AG09309 (cell line): ENCODE measurements at regions not wholly inside any gene's neighbourhood (a gene's known extent, or its start where the extent isn't known, plus 50 kb on each side); places are given as distances from the start of the nearest gene placed in this dataset.
"Not testable (repeated sequence)": the region's sequence is repeated elsewhere in the genome, so short reads cannot be mapped to it uniquely, and the experiment has no call there.

Experiments
- DNase-seq: peaks from one replicate; pipeline ENCODE4 v3.0.0-alpha.2; 2010; ENCODE audit warnings: low read depth
- H3K4me3 ChIP-seq: 2 replicates; pipeline ENCODE4 v1.5.1; 2011; ENCODE audit warnings: mild to moderate bottlenecking, low read depth, low read length, moderate library complexity; ENCODE audit not compliant: control insufficient read depth
- TF ChIP-seq, protein P1 (sequence below): IDR thresholded peaks from 2 replicates; pipeline ENCODE4 v1.5.1; 2011; ENCODE audit warnings: mild to moderate bottlenecking, low read depth, low read length, inconsistent platforms; ENCODE audit not compliant: insufficient read depth, control insufficient read depth; ENCODE audit errors: missing control alignments

DNA sequence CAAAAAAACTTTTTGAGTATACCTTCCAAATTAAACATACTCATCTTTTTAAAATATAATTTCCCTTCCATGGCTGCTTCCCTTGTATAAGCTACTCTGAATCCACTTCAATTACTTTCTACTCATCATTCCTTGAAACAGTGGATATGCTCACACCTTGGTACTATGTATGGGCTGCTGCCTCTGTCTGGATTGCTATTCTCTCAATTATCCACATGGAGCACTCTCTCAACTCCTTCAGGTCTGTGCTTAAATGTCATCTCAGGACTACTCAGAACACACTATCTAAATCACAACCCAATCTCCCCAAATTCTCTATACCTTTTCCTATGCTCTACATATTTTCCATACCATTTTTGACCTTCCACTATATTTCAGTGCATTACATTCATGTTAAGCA, 898.9 kb upstream of the EPHA5 start:
- H3K4me3 ChIP-seq, result no peak overlapping the region
- no peak for DNase-seq
- TF ChIP-seq, protein P1, sequence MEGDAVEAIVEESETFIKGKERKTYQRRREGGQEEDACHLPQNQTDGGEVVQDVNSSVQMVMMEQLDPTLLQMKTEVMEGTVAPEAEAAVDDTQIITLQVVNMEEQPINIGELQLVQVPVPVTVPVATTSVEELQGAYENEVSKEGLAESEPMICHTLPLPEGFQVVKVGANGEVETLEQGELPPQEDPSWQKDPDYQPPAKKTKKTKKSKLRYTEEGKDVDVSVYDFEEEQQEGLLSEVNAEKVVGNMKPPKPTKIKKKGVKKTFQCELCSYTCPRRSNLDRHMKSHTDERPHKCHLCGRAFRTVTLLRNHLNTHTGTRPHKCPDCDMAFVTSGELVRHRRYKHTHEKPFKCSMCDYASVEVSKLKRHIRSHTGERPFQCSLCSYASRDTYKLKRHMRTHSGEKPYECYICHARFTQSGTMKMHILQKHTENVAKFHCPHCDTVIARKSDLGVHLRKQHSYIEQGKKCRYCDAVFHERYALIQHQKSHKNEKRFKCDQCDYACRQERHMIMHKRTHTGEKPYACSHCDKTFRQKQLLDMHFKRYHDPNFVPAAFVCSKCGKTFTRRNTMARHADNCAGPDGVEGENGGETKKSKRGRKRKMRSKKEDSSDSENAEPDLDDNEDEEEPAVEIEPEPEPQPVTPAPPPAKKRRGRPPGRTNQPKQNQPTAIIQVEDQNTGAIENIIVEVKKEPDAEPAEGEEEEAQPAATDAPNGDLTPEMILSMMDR, result no peak

DNA sequence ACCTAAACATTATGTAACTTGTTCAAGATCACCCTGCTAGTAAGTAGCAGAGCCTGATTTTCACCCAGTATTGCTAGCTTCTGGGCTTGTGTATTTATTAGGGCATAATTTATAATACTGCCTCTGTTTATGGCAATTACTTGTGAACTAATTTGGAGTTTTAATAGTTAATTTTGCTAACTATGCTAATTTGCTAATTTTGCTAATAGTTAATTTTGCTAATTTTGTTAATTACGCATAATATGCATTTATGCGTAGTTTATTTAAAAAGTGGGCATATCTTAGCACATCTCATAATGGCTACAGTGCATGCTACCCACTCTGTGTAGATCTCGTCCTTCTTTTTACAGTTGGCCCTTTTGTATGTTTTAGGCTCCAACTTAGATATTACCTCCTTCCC, 898.1 kb upstream of the EPHA5 start:
- TF ChIP-seq, protein P1, result no peak
- DNase-seq, result no peak
- H3K4me3 ChIP-seq, result no peak overlapping the region

DNA sequence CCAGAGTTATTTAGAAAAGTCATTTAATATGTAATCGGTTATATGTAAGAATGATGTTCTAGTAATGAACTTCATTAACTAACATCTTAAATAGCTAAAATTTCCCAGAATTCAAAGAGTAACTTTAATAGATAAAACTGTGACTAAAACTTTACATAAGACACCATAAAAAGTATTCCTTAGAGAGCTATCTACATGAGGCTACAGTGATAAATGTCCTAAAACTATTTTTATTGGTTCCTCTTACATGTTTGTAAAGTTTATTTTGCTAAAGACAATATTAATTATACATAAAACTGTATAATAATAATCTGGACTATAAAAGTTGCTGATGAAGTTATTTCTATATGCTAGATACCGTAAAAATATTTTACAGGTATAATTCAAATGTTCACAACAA, 897.7 kb upstream of the EPHA5 start:
- TF ChIP-seq, protein P1, result no peak
- H3K4me3 ChIP-seq, result no peak overlapping the region
- no peak for DNase-seq

DNA sequence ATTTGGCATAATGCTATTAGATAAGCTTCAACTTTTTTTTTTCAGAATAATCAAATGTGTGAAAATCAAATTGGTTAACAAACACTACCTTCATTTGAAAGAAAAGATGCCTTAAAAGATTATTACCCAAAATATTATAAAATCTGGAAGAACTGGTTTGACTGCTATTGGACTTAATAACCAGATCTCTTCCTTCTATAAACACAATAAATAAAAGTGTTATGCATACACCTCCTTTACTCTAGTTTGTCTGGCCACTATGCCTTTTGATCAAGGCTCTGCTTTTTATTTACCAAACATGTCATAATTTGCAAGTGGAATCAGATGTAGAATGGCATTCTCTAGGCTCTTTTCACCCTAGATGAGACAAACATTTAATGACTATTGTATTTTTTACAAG, 897.3 kb upstream of the EPHA5 start:
- no peak overlapping the region for H3K4me3 ChIP-seq
- TF ChIP-seq, protein P1, result no peak
- DNase-seq, result no peak

DNA sequence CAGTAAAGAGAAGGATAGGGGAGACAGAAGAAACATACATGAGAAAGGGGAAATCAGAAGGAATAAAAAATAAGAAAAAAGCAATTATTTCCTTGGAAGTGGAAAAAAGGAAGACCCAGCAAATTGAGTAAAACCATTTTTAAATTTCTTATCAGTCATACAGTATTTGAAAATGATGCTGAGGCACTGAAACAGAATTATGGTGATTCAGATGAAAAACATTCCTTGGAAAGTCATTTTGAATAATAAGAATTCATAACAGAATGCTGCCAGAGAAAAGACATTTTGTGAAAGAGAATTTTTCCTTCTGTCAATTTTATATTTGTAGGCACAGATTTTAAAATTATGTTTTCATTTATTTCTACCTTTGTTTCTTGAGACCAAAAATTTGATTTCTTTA, 895.5 kb upstream of the EPHA5 start:
- TF ChIP-seq, protein P1, result no peak
- DNase-seq, result no peak
- no peak overlapping the region for H3K4me3 ChIP-seq

DNA sequence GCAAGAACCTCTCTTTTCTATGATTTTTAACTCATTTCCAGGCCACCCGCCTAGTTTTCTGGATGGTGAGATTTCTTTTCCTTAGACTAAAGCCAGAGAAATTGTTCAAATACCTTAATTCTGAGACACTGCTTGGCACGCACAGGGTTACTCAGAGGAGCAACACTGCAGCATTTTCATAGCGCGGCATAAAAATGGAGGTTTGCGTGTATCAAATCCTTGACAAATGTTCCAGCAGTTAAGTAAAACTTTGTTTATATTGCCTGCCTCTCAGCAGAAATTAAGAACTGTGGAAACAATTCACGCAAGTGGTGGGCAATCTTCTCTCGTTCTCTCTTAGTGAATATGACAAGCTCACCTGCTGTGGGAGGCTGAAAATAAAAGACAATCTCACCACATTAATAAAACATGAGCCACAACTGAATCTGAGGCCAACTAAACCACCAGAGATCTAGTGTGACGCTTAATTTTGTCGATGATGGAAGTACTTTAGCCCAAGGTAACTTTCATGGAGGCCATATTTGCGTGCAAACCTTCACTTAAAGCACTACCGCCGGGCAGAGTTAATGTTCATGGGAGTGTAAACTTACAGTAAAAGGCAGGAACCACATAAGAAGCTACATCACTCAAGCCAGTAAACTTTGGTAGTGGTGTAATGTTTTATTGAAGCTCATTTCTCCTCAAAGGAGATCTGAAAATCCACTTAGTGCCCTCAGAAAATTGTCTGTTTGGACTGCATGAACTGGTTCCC, 894.8 kb upstream of the EPHA5 start:
- DNase-seq, result peak; percentile 96
- peak overlapping the region; percentile 11 for H3K4me3 ChIP-seq
- TF ChIP-seq, protein P1, result no peak

DNA sequence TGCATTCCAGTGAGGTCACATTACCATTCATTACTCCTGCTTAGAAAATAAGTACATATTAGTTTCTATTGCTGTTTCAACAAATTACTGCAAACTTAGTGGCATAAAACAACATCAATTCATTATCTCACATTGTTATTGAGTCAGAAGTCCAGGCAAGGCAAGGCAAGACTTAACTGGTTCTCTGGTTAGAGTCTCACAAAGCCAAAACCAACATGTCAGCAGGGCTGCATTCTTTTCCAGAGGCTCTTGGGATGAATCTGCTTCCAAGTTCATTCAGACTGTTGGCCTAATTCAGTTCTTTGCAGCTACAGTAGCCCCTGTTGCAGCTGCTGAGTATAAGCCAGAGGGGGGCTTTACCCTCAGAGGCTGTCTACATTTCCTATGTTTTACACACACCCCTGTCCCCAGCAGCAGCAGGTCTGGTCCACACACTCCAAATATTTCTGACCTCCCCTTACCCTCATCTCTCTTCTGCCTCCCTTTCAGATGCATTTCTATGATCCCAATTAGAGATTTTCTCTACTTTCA, 892.1 kb upstream of the EPHA5 start:
- TF ChIP-seq, protein P1, result no peak
- no peak overlapping the region for H3K4me3 ChIP-seq
- no peak for DNase-seq

DNA sequence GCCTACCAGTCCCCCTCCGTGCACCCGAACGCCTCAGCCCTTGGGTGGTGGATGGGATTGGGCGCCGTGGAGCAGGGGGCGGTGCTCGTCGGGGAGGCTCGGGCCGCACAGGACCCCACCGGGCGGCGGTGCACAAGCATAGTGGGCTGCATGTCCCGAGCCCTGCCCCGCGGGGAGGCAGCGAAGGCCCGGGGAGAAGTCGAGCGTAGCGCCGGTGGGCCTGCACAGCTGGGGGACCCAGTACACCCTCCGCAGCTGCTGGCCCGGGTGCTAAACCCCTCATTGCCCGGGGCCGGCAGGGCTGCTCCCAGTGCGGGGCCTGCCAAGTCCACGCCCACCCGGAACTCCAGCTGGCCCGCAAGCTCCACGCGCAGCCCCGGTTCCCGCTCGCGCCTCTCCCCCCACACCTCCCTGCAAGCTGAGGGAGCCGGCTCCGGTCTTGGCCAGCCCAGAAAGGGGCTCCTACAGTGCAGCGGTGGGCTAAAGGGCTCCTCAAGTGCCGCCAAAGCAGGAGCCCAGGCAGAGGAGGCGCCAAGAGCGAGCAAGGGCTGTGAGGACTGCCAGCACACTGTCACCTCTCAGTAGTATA, 891.3 kb upstream of the EPHA5 start:
- not testable (repeated sequence) for DNase-seq, H3K4me3 ChIP-seq
